ENCODE measurements at regions not wholly inside any gene's neighbourhood (a gene's known extent, or its start where the extent isn't known, plus 50 kb on each side); places are given as distances from the start of the nearest gene placed in this dataset.

DNA sequence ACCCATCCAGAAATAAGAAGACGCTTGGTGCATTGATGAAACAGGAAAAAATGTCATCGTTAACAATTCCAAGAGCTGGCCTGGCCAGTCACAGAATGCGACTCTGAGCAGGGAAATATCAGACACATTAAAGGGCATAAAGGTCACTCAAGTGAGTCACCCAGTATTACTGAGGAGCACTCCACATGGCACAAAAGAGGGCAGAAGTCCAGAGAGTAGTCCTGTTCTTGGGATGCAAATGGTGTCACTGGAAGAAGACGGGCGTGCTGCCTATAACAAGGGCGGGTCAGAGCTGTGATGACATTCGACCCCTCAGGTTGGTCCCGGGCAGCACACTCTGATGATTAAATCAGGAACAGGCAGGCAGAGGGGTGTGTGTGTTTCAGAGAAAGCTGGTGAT is 720.3 kb downstream of the UQCRFS1 start (continued):
- no peak for TF ChIP-seq NKRF (conservative IDR thresholded peaks at IDR 0.05)
- TF ChIP-seq, protein P1, sequence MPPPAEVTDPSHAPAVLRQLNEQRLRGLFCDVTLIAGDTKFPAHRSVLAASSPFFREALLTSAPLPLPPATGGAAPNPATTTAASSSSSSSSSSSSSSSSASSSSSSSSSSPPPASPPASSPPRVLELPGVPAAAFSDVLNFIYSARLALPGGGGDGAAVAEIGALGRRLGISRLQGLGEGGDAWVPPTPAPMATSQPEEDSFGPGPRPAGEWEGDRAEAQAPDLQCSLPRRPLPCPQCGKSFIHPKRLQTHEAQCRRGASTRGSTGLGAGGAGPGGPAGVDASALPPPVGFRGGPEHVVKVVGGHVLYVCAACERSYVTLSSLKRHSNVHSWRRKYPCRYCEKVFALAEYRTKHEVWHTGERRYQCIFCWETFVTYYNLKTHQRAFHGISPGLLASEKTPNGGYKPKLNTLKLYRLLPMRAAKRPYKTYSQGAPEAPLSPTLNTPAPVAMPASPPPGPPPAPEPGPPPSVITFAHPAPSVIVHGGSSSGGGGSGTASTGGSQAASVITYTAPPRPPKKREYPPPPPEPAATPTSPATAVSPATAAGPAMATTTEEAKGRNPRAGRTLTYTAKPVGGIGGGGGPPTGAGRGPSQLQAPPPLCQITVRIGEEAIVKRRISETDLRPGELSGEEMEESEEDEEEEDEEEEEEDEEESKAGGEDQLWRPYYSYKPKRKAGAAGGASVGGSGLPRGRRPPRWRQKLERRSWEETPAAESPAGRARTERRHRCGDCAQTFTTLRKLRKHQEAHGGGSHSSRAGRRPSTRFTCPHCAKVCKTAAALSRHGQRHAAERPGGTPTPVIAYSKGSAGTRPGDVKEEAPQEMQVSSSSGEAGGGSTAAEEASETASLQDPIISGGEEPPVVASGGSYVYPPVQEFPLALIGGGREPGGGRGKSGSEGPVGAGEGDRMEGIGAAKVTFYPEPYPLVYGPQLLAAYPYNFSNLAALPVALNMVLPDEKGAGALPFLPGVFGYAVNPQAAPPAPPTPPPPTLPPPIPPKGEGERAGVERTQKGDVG (CRISPR knock-in tag; IDR thresholded peaks at IDR 0.05), result no peak
- no peak for TF ChIP-seq CHD4 (IDR thresholded peaks at IDR 0.05)
- no peak for TF ChIP-seq ATF7 (IDR thresholded peaks at IDR 0.05; ENCODE audit: low read depth)
- no peak for TF ChIP-seq WRNIP1 (IDR thresholded peaks at IDR 0.05; ENCODE audit: borderline replicate concordance, low read depth, low read length)
- TF ChIP-seq MEF2B (IDR thresholded peaks at IDR 0.05; ENCODE audit: partially characterized antibody, poor library complexity, severe bottlenecking), result no peak
- TF ChIP-seq BACH1 (IDR thresholded peaks at IDR 0.05; ENCODE audit: borderline replicate concordance), result no peak
- TF ChIP-seq, protein P2, sequence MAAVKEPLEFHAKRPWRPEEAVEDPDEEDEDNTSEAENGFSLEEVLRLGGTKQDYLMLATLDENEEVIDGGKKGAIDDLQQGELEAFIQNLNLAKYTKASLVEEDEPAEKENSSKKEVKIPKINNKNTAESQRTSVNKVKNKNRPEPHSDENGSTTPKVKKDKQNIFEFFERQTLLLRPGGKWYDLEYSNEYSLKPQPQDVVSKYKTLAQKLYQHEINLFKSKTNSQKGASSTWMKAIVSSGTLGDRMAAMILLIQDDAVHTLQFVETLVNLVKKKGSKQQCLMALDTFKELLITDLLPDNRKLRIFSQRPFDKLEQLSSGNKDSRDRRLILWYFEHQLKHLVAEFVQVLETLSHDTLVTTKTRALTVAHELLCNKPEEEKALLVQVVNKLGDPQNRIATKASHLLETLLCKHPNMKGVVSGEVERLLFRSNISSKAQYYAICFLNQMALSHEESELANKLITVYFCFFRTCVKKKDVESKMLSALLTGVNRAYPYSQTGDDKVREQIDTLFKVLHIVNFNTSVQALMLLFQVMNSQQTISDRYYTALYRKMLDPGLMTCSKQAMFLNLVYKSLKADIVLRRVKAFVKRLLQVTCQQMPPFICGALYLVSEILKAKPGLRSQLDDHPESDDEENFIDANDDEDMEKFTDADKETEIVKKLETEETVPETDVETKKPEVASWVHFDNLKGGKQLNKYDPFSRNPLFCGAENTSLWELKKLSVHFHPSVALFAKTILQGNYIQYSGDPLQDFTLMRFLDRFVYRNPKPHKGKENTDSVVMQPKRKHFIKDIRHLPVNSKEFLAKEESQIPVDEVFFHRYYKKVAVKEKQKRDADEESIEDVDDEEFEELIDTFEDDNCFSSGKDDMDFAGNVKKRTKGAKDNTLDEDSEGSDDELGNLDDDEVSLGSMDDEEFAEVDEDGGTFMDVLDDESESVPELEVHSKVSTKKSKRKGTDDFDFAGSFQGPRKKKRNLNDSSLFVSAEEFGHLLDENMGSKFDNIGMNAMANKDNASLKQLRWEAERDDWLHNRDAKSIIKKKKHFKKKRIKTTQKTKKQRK (IDR thresholded peaks at IDR 0.05; ENCODE audit: low read depth, low read length), result no peak
- TF ChIP-seq SMAD5 (IDR thresholded peaks at IDR 0.05; ENCODE audit: low read depth), result no peak
